Activated naive CD8-positive, alpha-beta T cell treated with anti-CD3 and anti-CD28 coated beads, Interleukin-2, amount 10 ng/mL, durations not matched to agents 7 days and 5 days (primary cell): ENCODE measurements at regions not wholly inside any gene's neighbourhood (a gene's known extent, or its start where the extent isn't known, plus 50 kb on each side); places are given as distances from the start of the nearest gene placed in this dataset.

Source experiments
- ATAC-seq: fragments of 150-1000 bp; cut with Tn5 transposase; one replicate; pipeline ENCODE4 v1.10.0; 2021; ENCODE audit warnings: low read depth, moderate library complexity
- POLR2A ChIA-PET: fragments of 350-600 bp; sonication (Branson Sonifier 250); formaldehyde crosslinking; loops from one replicate; lab custom pipeline; 2021; ENCODE audit warnings: antibody characterized with exemption; lab: Charles Lee
- DNase-seq: peaks from one replicate; pipeline ENCODE4 v3.0.0; 2021
- H3K27ac Mint-ChIP-seq: one replicate; pipeline ENCODE4 v1.8.0; 2022; ENCODE audit warnings: mild to moderate bottlenecking, mixed read lengths
- H3K27me3 Mint-ChIP-seq: one replicate; pipeline ENCODE4 v1.8.0; 2022; ENCODE audit warnings: mild to moderate bottlenecking, moderate library complexity, mixed read lengths
- H3K36me3 Mint-ChIP-seq: one replicate; pipeline ENCODE4 v1.8.0; 2021; ENCODE audit warnings: mild to moderate bottlenecking, mixed read lengths
- H3K4me1 Mint-ChIP-seq: one replicate; pipeline ENCODE4 v1.8.0; 2021; ENCODE audit warnings: mixed read lengths
- H3K4me3 Mint-ChIP-seq: one replicate; pipeline ENCODE4 v1.8.0; 2022; ENCODE audit warnings: mild to moderate bottlenecking, moderate library complexity, mixed read lengths
- H3K9me3 Mint-ChIP-seq: one replicate; pipeline ENCODE4 v1.8.0; 2021; ENCODE audit warnings: mixed read lengths

GRCh38 chr12:103114296-103115055 lies 157.0 kb downstream of the ASCL1 start:
- Mint-ChIP-seq H3K36me3 (no peaks in the 10 kb centered on the region), H3K4me1 (no peaks in the 10 kb centered on the region), H3K4me3 (no peak overlapping the region), H3K27me3 (no peaks in the 10 kb centered on the region), H3K27ac (no peak overlapping the region), H3K9me3 (peaks cover 2% of the 10 kb centered on the region)
- POLR2A ChIA-PET, result no interaction called here
- ATAC-seq (no peak), DNase-seq (no peak)

GRCh38 chr12:103128862-103129501 lies 171.5 kb downstream of the ASCL1 start:
- POLR2A ChIA-PET, result no interaction called here
- no peak overlapping the region for H3K27ac Mint-ChIP-seq
- ATAC-seq, result no peak

GRCh38 chr12:103130564-103130963 lies 173.1 kb downstream of the ASCL1 start:
- no peaks in the 10 kb centered on the region for H3K4me1 Mint-ChIP-seq

More at GRCh38 chr12:103128862-103129501, 171.5 kb downstream of the ASCL1 start:
- no peak overlapping the region for H3K4me3 Mint-ChIP-seq
- no peaks in the 10 kb centered on the region for H3K4me1 Mint-ChIP-seq
- H3K9me3 Mint-ChIP-seq, result peaks cover 8% of the 10 kb centered on the region
- H3K27me3 Mint-ChIP-seq, result no peaks in the 10 kb centered on the region
- H3K36me3 Mint-ChIP-seq, result no peaks in the 10 kb centered on the region
- no peak for DNase-seq

GRCh38 chr12:103138538-103138937 lies 181.1 kb downstream of the ASCL1 start:
- peaks cover 3% of the 10 kb centered on the region for H3K36me3 Mint-ChIP-seq
- H3K4me3 Mint-ChIP-seq, result no peak overlapping the region
- ATAC-seq (no peak), DNase-seq (no peak)
- peaks cover 6% of the 10 kb centered on the region for H3K4me1 Mint-ChIP-seq
- POLR2A ChIA-PET, result no interaction called here
- H3K9me3 Mint-ChIP-seq, result peaks cover 17% of the 10 kb centered on the region
- H3K27me3 Mint-ChIP-seq, result no peaks in the 10 kb centered on the region
- peak overlapping the region; percentile 59 for H3K27ac Mint-ChIP-seq

More at GRCh38 chr12:103130564-103130963, 173.1 kb downstream of the ASCL1 start:
- POLR2A ChIA-PET, result no interaction called here
- Mint-ChIP-seq H3K27ac (no peak overlapping the region), H3K4me3 (no peak overlapping the region), H3K36me3 (no peaks in the 10 kb centered on the region), H3K9me3 (peaks cover 10% of the 10 kb centered on the region), H3K27me3 (no peaks in the 10 kb centered on the region)
- no peak for ATAC-seq
- no peak for DNase-seq

- H3K27me3 Mint-ChIP-seq, result no peaks in the 10 kb centered on the region
- H3K4me3 Mint-ChIP-seq, result no peak overlapping the region
- no peak for DNase-seq
- no peak for ATAC-seq
- POLR2A ChIA-PET, result no interaction called here
- peaks cover 3% of the 10 kb centered on the region for H3K36me3 Mint-ChIP-seq
- peaks cover 14% of the 10 kb centered on the region for H3K9me3 Mint-ChIP-seq
- H3K4me1 Mint-ChIP-seq, result peaks cover 6% of the 10 kb centered on the region
- no peak overlapping the region for H3K27ac Mint-ChIP-seq
Measured at GRCh38 chr12:103139876-103140275, 182.4 kb downstream of the ASCL1 start.

GRCh38 chr12:103140286-103140685 lies 182.8 kb downstream of the ASCL1 start:
- Mint-ChIP-seq H3K9me3 (peaks cover 13% of the 10 kb centered on the region), H3K27ac (no peak overlapping the region), H3K4me1 (peaks cover 6% of the 10 kb centered on the region), H3K4me3 (no peak overlapping the region), H3K36me3 (peaks cover 3% of the 10 kb centered on the region), H3K27me3 (no peaks in the 10 kb centered on the region)
- DNase-seq (no peak), ATAC-seq (no peak)
- POLR2A ChIA-PET, result no interaction called here

- ATAC-seq (no peak), DNase-seq (no peak)
- no peaks in the 10 kb centered on the region for H3K27me3 Mint-ChIP-seq
- POLR2A ChIA-PET, result no interaction called here
- no peaks in the 10 kb centered on the region for H3K36me3 Mint-ChIP-seq
- H3K4me1 Mint-ChIP-seq, result no peaks in the 10 kb centered on the region
- no peak overlapping the region for H3K27ac Mint-ChIP-seq
- no peaks in the 10 kb centered on the region for H3K9me3 Mint-ChIP-seq
- no peak overlapping the region for H3K4me3 Mint-ChIP-seq
Measured at GRCh38 chr12:103144278-103144677, 186.8 kb downstream of the ASCL1 start.

GRCh38 chr12:103160622-103161021 lies 203.1 kb downstream of the ASCL1 start:
- H3K4me1 Mint-ChIP-seq, result no peaks in the 10 kb centered on the region
- H3K9me3 Mint-ChIP-seq, result peaks cover 1% of the 10 kb centered on the region
- no peak overlapping the region for H3K4me3 Mint-ChIP-seq
- ATAC-seq (no peak), DNase-seq (no peak)
- no peak overlapping the region for H3K27ac Mint-ChIP-seq
- POLR2A ChIA-PET, result no interaction called here
- H3K27me3 Mint-ChIP-seq, result no peaks in the 10 kb centered on the region
- no peaks in the 10 kb centered on the region for H3K36me3 Mint-ChIP-seq

- no peaks in the 10 kb centered on the region for H3K4me1 Mint-ChIP-seq
- no peaks in the 10 kb centered on the region for H3K36me3 Mint-ChIP-seq
- ATAC-seq, result no peak
- POLR2A ChIA-PET, result no interaction called here
- H3K27me3 Mint-ChIP-seq, result no peaks in the 10 kb centered on the region
- no peak for DNase-seq
- no peak overlapping the region for H3K27ac Mint-ChIP-seq
- no peak overlapping the region for H3K4me3 Mint-ChIP-seq
- H3K9me3 Mint-ChIP-seq, result peaks cover 1% of the 10 kb centered on the region
Measured at GRCh38 chr12:103161582-103162362, 204.3 kb downstream of the ASCL1 start.

- H3K27me3 Mint-ChIP-seq, result no peaks in the 10 kb centered on the region
- H3K36me3 Mint-ChIP-seq, result no peaks in the 10 kb centered on the region
- no peak for ATAC-seq
- H3K4me3 Mint-ChIP-seq, result no peak overlapping the region
- POLR2A ChIA-PET, result no interaction called here
- peaks cover 3% of the 10 kb centered on the region for H3K9me3 Mint-ChIP-seq
- no peaks in the 10 kb centered on the region for H3K4me1 Mint-ChIP-seq
- H3K27ac Mint-ChIP-seq, result no peak overlapping the region
- DNase-seq, result no peak
Measured at GRCh38 chr12:103166949-103167348, 209.5 kb downstream of the ASCL1 start.

GRCh38 chr12:103172447-103173112 lies 215.1 kb downstream of the ASCL1 start:
- Mint-ChIP-seq H3K36me3 (no peaks in the 10 kb centered on the region), H3K27ac (no peak overlapping the region), H3K4me3 (no peak overlapping the region), H3K27me3 (no peaks in the 10 kb centered on the region), H3K9me3 (peaks cover 3% of the 10 kb centered on the region), H3K4me1 (no peaks in the 10 kb centered on the region)
- ATAC-seq (no peak), DNase-seq (no peak)
- POLR2A ChIA-PET, result no interaction called here

GRCh38 chr12:103175625-103176024 lies 218.2 kb downstream of the ASCL1 start:
- Mint-ChIP-seq H3K9me3 (peaks cover 2% of the 10 kb centered on the region), H3K4me3 (no peak overlapping the region), H3K27me3 (no peaks in the 10 kb centered on the region), H3K4me1 (no peaks in the 10 kb centered on the region), H3K36me3 (no peaks in the 10 kb centered on the region), H3K27ac (no peak overlapping the region)
- DNase-seq (no peak), ATAC-seq (no peak)
- POLR2A ChIA-PET, result no interaction called here

- H3K27me3 Mint-ChIP-seq, result no peaks in the 10 kb centered on the region
- POLR2A ChIA-PET, result no interaction called here
- ATAC-seq (no peak), DNase-seq (no peak)
- H3K27ac Mint-ChIP-seq, result no peak overlapping the region
- peaks cover 2% of the 10 kb centered on the region for H3K9me3 Mint-ChIP-seq
- no peaks in the 10 kb centered on the region for H3K36me3 Mint-ChIP-seq
- no peaks in the 10 kb centered on the region for H3K4me1 Mint-ChIP-seq
- no peak overlapping the region for H3K4me3 Mint-ChIP-seq
Measured at GRCh38 chr12:103177639-103178255, 220.3 kb downstream of the ASCL1 start.
